NCI-H69 (cell line): ENCODE measurements at regions not wholly inside any gene's neighbourhood (a gene's known extent, or its start where the extent isn't known, plus 50 kb on each side); places are given as distances from the start of the nearest gene placed in this dataset.

Experiments
- DNase-seq: peaks from one replicate; lab custom pipeline; 2025; lab: John Stamatoyannopoulos, UW

DNA sequence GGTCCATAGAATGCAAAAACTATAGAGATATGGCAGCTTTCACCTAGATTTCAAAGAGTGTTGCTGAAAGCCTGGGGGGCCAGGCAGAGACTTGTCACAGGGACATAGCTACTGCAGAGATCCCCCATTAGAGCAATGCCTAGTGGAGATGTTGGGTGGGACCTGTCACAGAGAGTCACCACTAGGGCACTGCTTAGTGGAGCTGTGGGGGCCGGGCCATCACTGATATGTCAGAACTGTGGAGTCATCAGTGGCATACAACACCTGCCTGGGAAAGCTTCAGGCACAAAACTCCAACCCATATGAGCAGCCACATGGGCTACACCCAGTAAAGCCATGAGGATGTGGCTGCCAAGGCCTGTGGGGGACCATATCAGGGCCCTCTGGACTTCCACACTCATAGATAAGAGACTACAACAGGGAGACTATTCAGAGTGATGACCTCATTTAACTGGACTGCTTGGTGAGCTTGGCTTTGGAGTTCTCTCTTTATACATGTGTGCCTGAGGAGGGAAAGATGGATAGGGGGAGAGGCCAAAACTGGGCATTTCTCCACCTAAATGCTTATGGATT is 176.3 kb downstream of the ZNF621 start:
- DNase-seq: no peak

DNA sequence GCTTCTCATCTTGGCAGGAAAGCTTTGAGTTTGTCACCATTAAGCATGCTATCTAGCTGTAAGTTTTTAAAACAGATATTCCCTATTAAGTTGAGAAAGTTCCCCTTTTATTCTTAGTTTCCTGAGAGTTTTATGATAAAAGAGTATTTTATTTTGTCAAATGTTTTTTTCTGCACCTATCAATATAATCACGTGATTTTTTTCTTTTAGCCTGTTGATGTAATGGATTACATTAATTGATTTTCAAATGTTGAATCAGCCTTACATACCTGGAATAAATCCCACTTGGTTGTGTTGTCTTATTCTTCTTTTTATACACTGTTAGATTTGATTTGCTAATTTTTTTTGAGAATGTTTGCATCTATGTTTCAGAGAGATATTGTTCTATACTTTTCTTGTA is 179.5 kb downstream of the ZNF621 start:
- no peak for DNase-seq

DNA sequence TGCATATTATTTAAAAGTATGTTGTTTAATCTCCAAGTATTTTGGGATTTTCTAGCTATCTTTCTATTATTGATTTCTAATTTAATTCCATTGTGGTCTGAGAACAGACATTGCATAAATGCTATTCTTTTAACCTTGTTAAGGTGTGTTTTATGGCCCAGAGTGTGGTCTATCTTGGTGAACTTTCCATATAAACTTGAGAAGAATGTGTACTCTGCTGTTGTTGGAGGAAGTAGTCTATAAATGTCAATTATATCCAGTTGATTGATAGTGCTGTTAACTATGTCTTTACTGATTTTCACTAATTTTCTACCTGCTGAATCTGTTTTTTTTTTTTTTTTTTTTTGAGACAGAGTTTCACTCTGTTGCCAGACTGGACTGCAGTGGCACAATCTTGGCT is 180.9 kb downstream of the ZNF621 start:
- no peak for DNase-seq

GRCh38 chr3:40713306-40713705 is 188.5 kb downstream of the ZNF621 start:
- DNase-seq: no peak

DNA sequence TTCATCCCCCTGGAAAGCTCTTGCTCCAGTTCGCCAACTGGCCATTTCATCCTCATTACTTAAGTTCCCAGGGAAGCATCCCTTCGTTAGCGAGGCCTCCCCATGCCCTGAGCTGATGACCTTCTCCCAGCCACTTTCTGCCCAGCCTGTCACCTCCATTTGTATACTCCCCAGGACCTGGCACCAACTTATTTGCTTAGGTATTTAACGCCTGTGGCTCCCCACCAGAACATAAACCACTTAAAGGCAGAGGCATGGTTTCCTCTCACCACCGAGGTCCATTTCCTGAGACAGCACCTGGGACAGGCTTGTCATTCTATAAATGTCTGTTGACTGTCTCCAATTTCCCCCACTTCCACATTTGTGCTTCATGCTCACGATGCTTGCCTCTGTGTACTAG is 189.0 kb downstream of the ZNF621 start:
- DNase-seq: no peak

- no peak for DNase-seq
Measured at GRCh38 chr3:40714771-40715345, 190.1 kb downstream of the ZNF621 start.

GRCh38 chr3:40715551-40715950 is 190.8 kb downstream of the ZNF621 start:
- DNase-seq: no peak

DNA sequence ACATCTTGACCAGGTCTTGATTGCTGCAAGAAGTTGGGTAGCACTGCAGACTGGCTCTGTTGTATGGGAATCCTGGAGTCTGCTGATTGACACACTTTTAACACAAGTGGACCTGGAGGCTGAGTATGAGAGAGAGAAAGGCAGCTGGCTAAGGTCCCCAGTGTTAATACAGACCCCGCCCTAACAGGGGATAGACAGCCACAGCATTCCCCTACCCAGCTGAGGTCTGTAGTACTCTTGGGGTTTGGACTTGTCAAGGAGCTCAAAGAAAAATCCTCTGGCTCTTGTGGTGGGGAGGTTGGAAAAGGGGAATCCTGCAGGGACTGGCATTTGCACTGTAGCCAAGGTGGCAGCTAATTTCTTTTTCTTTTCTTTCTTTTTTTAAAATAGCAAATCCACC is 192.7 kb downstream of the ZNF621 start:
- no peak for DNase-seq

DNA sequence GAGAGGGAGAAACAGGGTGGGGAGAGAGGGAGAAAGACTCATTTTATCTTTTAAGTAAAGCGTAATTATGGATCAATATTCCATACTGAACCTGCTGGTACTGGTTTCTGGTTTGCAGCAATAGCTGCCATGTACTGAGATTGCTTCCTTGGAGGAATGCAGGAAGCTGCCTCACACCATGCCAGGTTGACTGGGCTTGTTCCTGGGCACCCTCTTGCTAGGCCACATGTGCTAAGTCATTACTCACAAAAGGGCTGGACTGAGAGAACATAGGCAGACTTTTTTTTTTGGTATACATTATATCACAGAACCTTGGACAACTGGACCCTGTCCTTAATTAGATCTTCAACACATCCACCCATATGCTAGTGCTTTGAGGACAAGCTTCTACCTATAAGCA is 193.4 kb downstream of the ZNF621 start:
- DNase-seq: no peak

- DNase-seq: no peak
Measured at GRCh38 chr3:40718681-40719080, 193.9 kb downstream of the ZNF621 start.

DNA sequence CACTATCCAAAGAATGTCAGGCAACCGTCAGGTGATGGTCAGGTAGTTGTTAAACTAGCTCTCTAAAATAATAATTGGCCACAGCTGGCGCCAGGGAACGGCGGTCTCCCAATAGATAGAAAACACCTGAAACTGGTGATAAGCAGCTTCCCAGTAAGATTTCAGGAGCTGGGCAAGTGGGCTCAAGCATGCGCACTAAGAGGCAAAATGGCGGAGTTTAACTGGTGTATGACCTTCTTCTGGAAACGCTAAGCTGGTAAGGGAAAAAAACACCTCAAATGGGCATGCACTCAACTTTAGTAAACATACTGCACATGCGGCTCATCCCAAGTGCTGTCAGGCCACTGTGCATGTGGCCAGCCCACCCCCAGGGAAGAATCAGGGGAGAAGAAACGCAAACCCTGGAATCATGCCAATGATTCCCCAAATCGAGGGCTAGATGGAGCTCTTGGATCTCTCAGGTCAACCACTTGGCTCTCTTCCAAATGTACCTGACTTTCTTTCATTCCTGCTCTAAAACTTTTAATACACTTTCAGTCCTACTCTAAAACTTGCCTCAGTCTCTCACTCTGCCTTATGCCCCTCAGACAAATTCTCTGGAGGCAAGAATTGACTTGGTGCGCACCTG is 195.0 kb downstream of the ZNF621 start:
- DNase-seq: peak; percentile 54

GRCh38 chr3:40720341-40720740 is 195.6 kb downstream of the ZNF621 start:
- no peak for DNase-seq

DNA sequence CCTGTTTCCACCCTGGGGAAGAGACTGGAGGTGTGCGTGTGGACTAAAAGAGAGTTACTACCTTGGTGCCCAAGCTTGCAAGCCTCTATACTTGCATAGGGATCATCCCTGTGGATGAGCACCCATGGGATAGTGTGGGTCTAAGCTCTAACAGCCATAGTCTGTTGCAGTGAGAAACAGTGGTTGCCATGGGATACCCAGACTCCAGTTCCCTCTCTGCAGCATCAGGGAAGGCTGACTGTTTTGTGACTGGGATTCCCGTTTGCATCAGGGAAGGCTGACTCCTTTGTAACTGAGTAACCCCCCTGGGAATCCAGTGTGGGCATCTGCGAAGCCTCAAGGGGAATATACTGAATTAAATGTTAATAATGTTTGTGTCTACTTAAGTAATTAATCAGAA is 196.1 kb downstream of the ZNF621 start:
- no peak for DNase-seq

DNA sequence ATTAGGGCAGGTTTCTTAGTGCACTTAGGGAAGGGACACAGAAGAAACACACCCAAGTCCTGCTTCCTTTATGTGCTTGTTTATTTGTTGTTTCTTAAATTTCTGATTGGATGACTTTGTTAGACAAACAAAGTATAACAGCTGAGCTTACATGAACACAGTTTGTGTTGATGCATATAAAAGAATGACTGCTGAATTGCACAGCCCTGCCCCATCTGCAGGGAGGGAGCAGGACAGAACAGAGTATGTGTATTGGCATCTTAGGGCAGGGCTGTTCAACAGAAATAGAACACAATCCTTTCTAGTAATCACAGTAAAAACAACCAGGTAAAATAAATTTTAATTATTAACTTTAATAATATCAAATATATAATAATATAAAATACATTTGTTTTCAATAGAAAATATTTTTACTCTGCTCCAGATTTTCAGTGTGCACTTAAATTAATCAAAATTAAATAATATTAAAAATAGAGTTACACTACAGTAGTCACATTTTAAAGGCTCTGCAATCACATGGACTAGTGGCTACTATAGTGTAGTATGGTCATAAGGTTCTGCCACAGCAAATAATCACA is 198.4 kb downstream of the ZNF621 start:
- no peak for DNase-seq

DNA sequence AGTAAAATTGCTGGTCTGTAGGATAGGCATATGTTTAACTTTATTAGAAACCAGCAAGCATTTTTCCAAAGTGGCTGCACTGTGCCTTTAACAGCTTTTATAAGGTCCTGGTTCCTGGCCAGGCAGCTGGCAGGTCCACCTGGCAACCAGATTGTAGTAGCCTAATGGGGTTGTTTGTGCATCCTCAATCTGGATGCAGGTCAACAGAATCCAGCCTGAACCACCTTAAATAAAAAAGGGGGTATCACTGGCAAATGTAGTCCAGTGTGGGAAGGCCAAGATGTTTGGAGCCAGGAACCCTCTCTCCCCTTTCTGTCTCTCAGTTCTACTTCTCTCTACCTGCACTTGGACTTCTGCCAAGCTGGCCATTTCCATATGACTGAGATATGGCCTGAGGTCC is 200.3 kb downstream of the ZNF621 start:
- DNase-seq: no peak

GRCh38 chr3:40731445-40731844 is 206.7 kb downstream of the ZNF621 start:
- DNase-seq: no peak

- DNase-seq: no peak
Measured at GRCh38 chr3:40736943-40737342, 212.2 kb downstream of the ZNF621 start.

DNA sequence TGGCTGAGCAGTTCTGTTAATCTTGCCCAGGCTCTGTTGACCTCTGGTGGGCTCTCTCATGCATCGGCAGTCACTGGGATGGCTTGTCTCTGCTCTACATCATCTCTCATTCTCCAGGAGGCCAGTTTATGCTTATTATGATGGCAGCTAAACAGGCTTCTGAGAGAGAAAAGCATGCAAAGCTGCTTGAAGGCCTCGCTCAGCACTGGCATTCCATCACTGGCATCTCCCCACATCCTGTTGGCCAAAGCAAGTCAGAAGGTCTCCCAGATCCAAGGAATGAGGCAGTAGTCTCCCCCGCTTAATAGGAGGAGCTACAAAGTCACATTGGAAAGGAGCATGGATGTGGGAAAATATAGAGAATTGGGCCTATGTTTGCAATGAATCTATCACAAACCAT is 212.6 kb downstream of the ZNF621 start:
- no peak for DNase-seq

- DNase-seq: no peak
Measured at GRCh38 chr3:40739971-40740370, 215.2 kb downstream of the ZNF621 start.

DNA sequence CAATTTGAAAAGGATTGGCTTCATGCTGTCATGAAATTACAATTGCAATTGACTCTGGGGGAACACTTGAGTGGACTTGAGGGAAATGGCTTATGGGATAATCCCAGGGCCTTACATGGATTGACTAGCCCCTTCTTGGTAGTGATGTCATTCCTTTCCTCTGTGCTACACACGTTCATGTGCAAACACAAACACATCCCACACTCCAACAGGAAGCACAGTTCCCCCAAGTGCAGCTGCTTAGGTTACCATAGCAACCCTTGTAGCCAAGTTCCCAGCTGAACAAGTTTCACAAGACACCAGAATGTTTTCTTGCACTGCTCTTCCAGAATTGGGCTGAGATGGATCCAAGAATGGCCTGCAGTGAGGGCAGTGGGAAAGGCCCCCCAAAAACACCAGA is 217.0 kb downstream of the ZNF621 start:
- no peak for DNase-seq

GRCh38 chr3:40745381-40746106 is 220.8 kb downstream of the ZNF621 start:
- no peak for DNase-seq

- DNase-seq: no peak
Measured at GRCh38 chr3:40751666-40752065, 226.9 kb downstream of the ZNF621 start.

DNA sequence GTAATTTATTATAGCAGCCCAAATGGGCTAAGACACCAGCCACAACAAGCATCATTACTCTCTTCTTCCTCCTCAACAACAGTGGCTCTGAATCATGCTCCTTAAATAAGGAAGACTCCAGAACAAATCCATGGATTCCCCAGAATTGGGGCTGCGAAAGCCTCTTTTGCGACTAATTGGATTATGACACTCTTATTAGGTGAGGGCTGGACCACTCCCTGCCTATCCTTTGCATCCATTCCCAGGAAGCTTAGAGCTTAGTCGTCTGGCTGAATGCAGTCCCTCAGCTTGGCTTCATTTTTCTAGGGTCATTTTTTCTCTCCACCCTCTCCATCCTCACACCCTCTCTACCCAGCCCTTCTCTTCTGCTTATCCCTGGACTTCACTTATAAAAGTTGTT is 227.7 kb downstream of the ZNF621 start:
- DNase-seq: no peak
